ENCODE measurements at regions not wholly inside any gene's neighbourhood (a gene's known extent, or its start where the extent isn't known, plus 50 kb on each side); places are given as distances from the start of the nearest gene placed in this dataset.

DNA sequence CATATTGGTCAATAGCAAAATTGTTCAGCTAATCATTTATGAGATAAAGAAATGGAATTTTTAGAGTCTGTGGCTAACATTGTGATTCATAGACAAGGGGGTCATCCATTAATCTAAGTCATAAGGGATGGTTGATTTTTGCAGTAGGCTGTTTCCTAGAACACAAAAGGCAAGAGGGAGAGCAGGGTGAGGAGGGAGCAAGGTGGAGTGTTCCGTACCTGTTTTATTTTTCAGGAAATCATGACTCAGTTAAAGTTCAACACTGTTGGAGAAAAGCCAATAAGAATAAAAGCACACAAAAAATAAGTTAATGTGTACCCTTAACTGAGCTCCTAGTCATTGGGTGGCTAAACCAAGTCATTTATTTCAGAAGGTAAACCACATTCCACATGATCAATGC is 512.4 kb upstream of the ATXN8OS start:
- no peaks in the 10 kb centered on the region for H3K79me1 ChIP-seq (ENCODE audit: low read depth, low read length)
- no peak overlapping the region for H3K4me3 ChIP-seq (ENCODE audit: extremely low read depth in 1 of 4, insufficient read depth in 2 of 4, low read depth in 3 of 4, low read length in 4 of 4)
- H3K4me2 ChIP-seq (ENCODE audit: insufficient read depth in 1 of 2, low read depth in 2 of 2, low read length in 2 of 2), result no peak overlapping the region
- ChIA-PET POLR2A (ENCODE audit: partially characterized antibody) (no interaction called here), CTCF (ENCODE audit: partially characterized antibody) (interaction anchor here (0.6 to 0.8 kb wide), 2 partner anchors 14 to 261 kb away, joined by 3 read pairs; no protein-coding TSS in a partner anchor)
- H4K5ac ChIP-seq (ENCODE audit: insufficient read length, low read depth, low read length), result no peak overlapping the region
- H3K23me2 ChIP-seq (ENCODE audit: low read depth, low read length), result no peaks in the 10 kb centered on the region
- H2BK120ac ChIP-seq (replicated peaks; ENCODE audit: low read depth, low read length), result no peak overlapping the region
- no peaks in the 10 kb centered on the region for H4K20me1 ChIP-seq (replicated peaks in 1 of 2; ENCODE audit: control insufficient read depth in 1 of 2, insufficient read depth in 2 of 2, low read length in 2 of 2)
- no peak overlapping the region for H2AK5ac ChIP-seq (ENCODE audit: low read depth, low read length)
- H3K27ac ChIP-seq (ENCODE audit: low read depth, low read length), result no peak overlapping the region
- H4K91ac ChIP-seq (replicated peaks; ENCODE audit: insufficient read length, low read length), result no peak overlapping the region
- no peaks in the 10 kb centered on the region for H3K4me1 ChIP-seq (replicated peaks in 1 of 4; ENCODE audit: control insufficient read depth in 3 of 4, insufficient read depth in 4 of 4, low read length in 3 of 4)
- no peaks in the 10 kb centered on the region for H3K9me3 ChIP-seq (ENCODE audit: insufficient read depth in 2 of 2, low read depth in 1 of 2, low read length in 1 of 2)
- no peaks in the 10 kb centered on the region for H3K27me3 ChIP-seq (replicated peaks in 1 of 4; ENCODE audit: control insufficient read depth in 3 of 4, extremely low read depth in 1 of 4, insufficient read depth in 3 of 4, low read length in 3 of 4)
- no peak overlapping the region for H3K18ac ChIP-seq (ENCODE audit: extremely low read depth, low read length)
- H2AFZ ChIP-seq (ENCODE audit: low read length), result 0 out of 2 replicates have a peak overlapping the region, but pooled peaks have one; percentile 41
- no peaks in the 10 kb centered on the region for H3K36me3 ChIP-seq (ENCODE audit: control insufficient read depth in 2 of 4, insufficient read depth in 4 of 4, low read length in 3 of 4)
- no peak overlapping the region for H3K56ac ChIP-seq (replicated peaks; ENCODE audit: insufficient read length, low read depth, low read length)
- H2BK5ac ChIP-seq (ENCODE audit: low read depth, low read length), result no peak overlapping the region
- no peak overlapping the region for H3K23ac ChIP-seq (ENCODE audit: insufficient read length)
- no peak overlapping the region for H2BK12ac ChIP-seq (ENCODE audit: low read depth, low read length)
- FAIRE-seq (no peak), DNase-seq (ENCODE audit: low read depth in 1 of 2, low spot score in 2 of 2) (no peak)
- H3K4ac ChIP-seq (replicated peaks; ENCODE audit: insufficient read length, low read depth, low read length), result no peak overlapping the region
- WGBS, 2 experiments (ENCODE audit: extremely low coverage in 1 of 2, insufficient coverage in 1 of 2, insufficient read length in 1 of 2, insufficient replicate concordance in 2 of 2, low coverage in 1 of 2, low lambda C conversion rate in 2 of 2, missing lambda C conversion rate in 1 of 2), result 90% methylated on average over 1 of the region's 1 CpG; no CpG with 5 or more reads in 1 of the 2 experiments
- H4K8ac ChIP-seq (ENCODE audit: extremely low read depth, insufficient read depth, low read length), result no peak overlapping the region
- no peak overlapping the region for H3K14ac ChIP-seq (ENCODE audit: insufficient read length)
- H3K9ac ChIP-seq (replicated peaks in 1 of 4; ENCODE audit: extremely low read depth in 1 of 4, low read depth in 3 of 4, low read length in 3 of 4), result no peak overlapping the region
- no peaks in the 10 kb centered on the region for H3K79me2 ChIP-seq (ENCODE audit: control insufficient read depth in 1 of 2, insufficient read depth in 2 of 2, low read length in 2 of 2)
- no peak overlapping the region for H2BK20ac ChIP-seq (ENCODE audit: low read length)
- H2BK15ac ChIP-seq (ENCODE audit: low read length), result no peak overlapping the region
- TF ChIP-seq, protein P1, sequence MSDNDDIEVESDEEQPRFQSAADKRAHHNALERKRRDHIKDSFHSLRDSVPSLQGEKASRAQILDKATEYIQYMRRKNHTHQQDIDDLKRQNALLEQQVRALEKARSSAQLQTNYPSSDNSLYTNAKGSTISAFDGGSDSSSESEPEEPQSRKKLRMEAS (IDR thresholded peaks at IDR 0.05), result no peak
- TF ChIP-seq BACH1 (IDR thresholded peaks at IDR 0.05; ENCODE audit: low read length) (no peak), POLR2A (IDR thresholded peaks at IDR 0.05; ENCODE audit: control extremely low read depth in 1 of 2, low read depth in 2 of 2, low read length in 2 of 2) (no peak), JUND (IDR thresholded peaks at IDR 0.05; ENCODE audit: low read length) (no peak), CREB1 (IDR thresholded peaks at IDR 0.05) (no peak), PHF8 (conservative IDR thresholded peaks at IDR 0.05; ENCODE audit: low read depth, low read length) (no peak), TAF1 (IDR thresholded peaks at IDR 0.05; ENCODE audit: low read depth, low read length) (no peak), TEAD4 (IDR thresholded peaks at IDR 0.05; ENCODE audit: low read depth, low read length) (no peak), ATF3 (IDR thresholded peaks at IDR 0.05; ENCODE audit: insufficient read depth, low read depth, low read length) (no peak), GTF2F1 (IDR thresholded peaks at IDR 0.05; ENCODE audit: borderline replicate concordance, low read depth, low read length) (no peak), BRCA1 (IDR thresholded peaks at IDR 0.05; ENCODE audit: low read depth, low read length) (no peak), EZH2 (IDR thresholded peaks at IDR 0.05; ENCODE audit: low read depth, low read length, severe bottlenecking) (no peak), CTCF (IDR thresholded peaks at IDR 0.05; ENCODE audit: control extremely low read depth in 1 of 3, insufficient read depth in 1 of 3, low read depth in 1 of 3, low read length in 3 of 3) (no peak)

All from H1 (cell line).